Esophagus muscularis mucosa (tissue), 4 donors: ENCODE measurements at regions not wholly inside any gene's neighbourhood (a gene's known extent, or its start where the extent isn't known, plus 50 kb on each side); places are given as distances from the start of the nearest gene placed in this dataset.

ENCODE experiments used
- CTCF ChIP-seq, 3 experiments: fragments of 200-600 bp in 2 of 3; fragments of 450-650 bp in 1 of 3; sonication (generic) in 2 of 3; IDR thresholded peaks; one replicate each; pipeline ENCODE4 v1.5.1; 2017 to 2019; ENCODE audit warnings: antibody characterized with exemption in 3 of 3, mild to moderate bottlenecking in 2 of 3, moderate library complexity in 1 of 3
- EP300 ChIP-seq: sonication (generic); formaldehyde crosslinking; IDR thresholded peaks from one replicate; pipeline ENCODE4 v1.6.1; 2017; ENCODE audit warnings: antibody characterized with exemption
- POLR2AphosphoS5 ChIP-seq, 2 donors: sonication (generic); formaldehyde crosslinking; IDR thresholded peaks; one replicate each; pipeline ENCODE4 v1.6.1; 2017; ENCODE audit warnings: antibody characterized with exemption in 2 of 2

GRCh38 chr2:47653036-47653435, 82.3 kb upstream of the KCNK12 start:
- TF ChIP-seq CTCF (IDR thresholded peaks at IDR 0.05) (no peak), EP300 (no peak), POLR2AphosphoS5 (IDR thresholded peaks at IDR 0.05) (no peak)
